Activated T-cell treated with anti-CD3 and anti-CD28 coated beads, Interleukin-2, amount 50 U/mL, for 72 hours (primary cell): ENCODE measurements at regions not wholly inside any gene's neighbourhood (a gene's known extent, or its start where the extent isn't known, plus 50 kb on each side); places are given as distances from the start of the nearest gene placed in this dataset.
"Not testable (repeated sequence)": the region's sequence is repeated elsewhere in the genome, so short reads cannot be mapped to it uniquely, and the experiment has no call there.

Experiments used
- ATAC-seq, 2 donors: fragments of 150-1000 bp; cut with Tn5 transposase; replicated peaks in 1 of 2; 2 replicates each; pipeline ENCODE4 v1.10.0; 2021; ENCODE audit warnings: moderate library complexity in 2 of 2, mild to moderate bottlenecking in 1 of 2
- DNase-seq, 2 donors: peaks; one replicate each; pipeline ENCODE4 v3.0.0; 2021 to 2022; ENCODE audit warnings: mixed read lengths in 1 of 2
- H3K27ac Mint-ChIP-seq: one replicate; pipeline ENCODE4 v1.8.0; 2022; ENCODE audit warnings: mild to moderate bottlenecking, moderate library complexity, mixed read lengths
- H3K27me3 Mint-ChIP-seq: one replicate; pipeline ENCODE4 v1.8.0; 2022; ENCODE audit warnings: low read depth, mixed read lengths
- H3K36me3 Mint-ChIP-seq, 2 donors: one replicate each; pipeline ENCODE4 v1.8.0; 2022; ENCODE audit warnings: mixed read lengths in 2 of 2, mild to moderate bottlenecking in 1 of 2; ENCODE audit not compliant: insufficient read depth in 2 of 2
- H3K4me1 Mint-ChIP-seq: one replicate; pipeline ENCODE4 v1.8.0; 2022; ENCODE audit warnings: low read depth, mixed read lengths
- H3K4me3 Mint-ChIP-seq, 2 donors: one replicate each; pipeline ENCODE4 v1.8.0; 2022; ENCODE audit warnings: mild to moderate bottlenecking in 2 of 2, mixed read lengths in 2 of 2, moderate library complexity in 2 of 2
- H3K9me3 Mint-ChIP-seq, 2 donors: one replicate each; pipeline ENCODE4 v1.8.0; 2022; ENCODE audit warnings: mixed read lengths in 2 of 2

- not testable (repeated sequence) for H3K36me3 Mint-ChIP-seq, H3K9me3 Mint-ChIP-seq, DNase-seq, H3K4me1 Mint-ChIP-seq, H3K27me3 Mint-ChIP-seq, H3K27ac Mint-ChIP-seq, ATAC-seq, H3K4me3 Mint-ChIP-seq
These were observed 242.7 kb upstream of the NBPF12 start for GRCh38 chr1:146695388-146695787.

GRCh38 chr1:146691798-146692197 lies 246.3 kb upstream of the NBPF12 start:
- H3K4me1 Mint-ChIP-seq, DNase-seq, H3K36me3 Mint-ChIP-seq, H3K4me3 Mint-ChIP-seq, H3K27me3 Mint-ChIP-seq, ATAC-seq, H3K27ac Mint-ChIP-seq, H3K9me3 Mint-ChIP-seq: not testable (repeated sequence)

DNA sequence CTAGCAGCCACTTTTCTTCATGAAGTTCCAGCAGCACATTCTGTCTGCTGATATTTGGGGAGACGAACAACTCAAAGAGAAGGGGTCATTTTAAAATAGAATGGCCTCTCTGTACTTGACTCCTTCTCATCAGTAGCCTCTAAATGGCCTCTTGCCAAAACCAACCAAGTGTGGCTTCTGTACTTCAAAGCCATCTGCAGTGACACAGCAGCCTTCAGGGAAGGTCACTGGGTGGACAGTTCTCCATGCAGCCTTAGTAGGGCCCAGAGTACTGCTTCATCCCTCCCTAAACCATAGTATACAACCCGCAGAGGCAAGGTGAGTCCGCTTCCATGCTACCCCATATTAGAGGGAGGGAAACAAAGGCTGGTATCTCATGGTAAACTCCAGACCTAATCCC lies 249.2 kb upstream of the NBPF12 start:
- H3K9me3 Mint-ChIP-seq, DNase-seq, H3K36me3 Mint-ChIP-seq, ATAC-seq, H3K27me3 Mint-ChIP-seq, H3K4me3 Mint-ChIP-seq, H3K4me1 Mint-ChIP-seq, H3K27ac Mint-ChIP-seq: not testable (repeated sequence)

GRCh38 chr1:146686777-146687366 lies 251.3 kb upstream of the NBPF12 start:
- not testable (repeated sequence) for H3K27me3 Mint-ChIP-seq, H3K27ac Mint-ChIP-seq, H3K4me1 Mint-ChIP-seq, H3K4me3 Mint-ChIP-seq, DNase-seq, H3K36me3 Mint-ChIP-seq, H3K9me3 Mint-ChIP-seq, ATAC-seq

DNA sequence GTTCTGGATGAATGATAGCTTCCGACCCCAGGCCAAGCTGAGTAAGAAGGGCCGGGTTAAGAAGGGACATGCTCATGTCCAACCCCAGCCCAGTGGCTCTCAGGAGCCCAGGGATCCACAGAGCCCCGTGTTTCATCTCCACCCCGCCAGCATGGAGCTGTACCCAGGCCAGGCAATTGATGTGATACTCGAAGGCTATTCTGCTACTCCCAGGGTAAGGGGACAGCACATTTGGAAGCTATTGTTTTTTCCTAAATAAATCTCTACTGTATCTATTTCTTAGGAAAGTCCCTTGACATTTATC lies 255.0 kb upstream of the NBPF12 start:
- not testable (repeated sequence) for ATAC-seq, H3K36me3 Mint-ChIP-seq, DNase-seq, H3K27me3 Mint-ChIP-seq, H3K4me1 Mint-ChIP-seq, H3K4me3 Mint-ChIP-seq, H3K27ac Mint-ChIP-seq, H3K9me3 Mint-ChIP-seq

DNA sequence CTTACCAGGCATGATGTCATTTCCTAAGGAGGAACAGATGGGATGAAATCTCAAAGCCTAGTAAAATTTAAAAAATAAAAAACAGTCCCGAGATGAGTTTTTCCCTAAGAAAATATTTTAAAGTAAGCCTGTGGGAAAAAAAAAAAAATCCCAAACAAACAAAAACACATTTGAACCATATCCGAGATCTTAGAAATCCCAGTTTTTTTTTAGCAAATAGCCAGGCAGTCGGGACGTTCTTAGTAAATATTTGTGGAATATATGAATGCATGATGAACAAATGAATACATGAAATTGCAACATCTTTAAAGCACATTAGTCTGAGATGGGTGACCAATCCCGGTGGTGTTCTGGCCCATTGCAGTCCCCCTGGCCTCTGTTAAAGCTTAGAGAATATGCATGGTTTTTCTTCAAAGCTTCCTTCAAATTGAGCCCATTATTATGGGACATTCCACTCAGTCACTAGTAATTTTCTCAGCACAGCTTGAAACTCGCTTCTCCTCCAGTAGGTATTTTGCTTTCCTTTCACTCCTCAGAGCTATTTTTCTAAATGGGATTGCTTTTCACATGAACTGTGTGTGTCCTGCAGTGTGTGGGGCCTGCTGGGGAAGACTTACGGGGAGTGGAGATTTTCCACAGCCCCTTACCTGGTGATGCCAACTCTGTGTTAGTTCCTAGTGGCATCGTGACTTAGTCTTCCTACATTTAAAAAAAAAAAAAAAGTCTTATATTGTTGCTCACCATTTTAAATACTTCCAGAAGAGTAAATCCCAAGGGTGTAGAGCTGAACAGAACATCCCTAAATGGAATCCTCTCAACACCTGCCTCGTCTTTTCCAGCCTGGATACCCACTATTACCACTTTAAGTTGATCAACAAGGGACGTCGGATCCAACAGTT lies 255.6 kb upstream of the NBPF12 start:
- H3K4me3 Mint-ChIP-seq, DNase-seq, H3K9me3 Mint-ChIP-seq, H3K27ac Mint-ChIP-seq, ATAC-seq, H3K36me3 Mint-ChIP-seq, H3K27me3 Mint-ChIP-seq, H3K4me1 Mint-ChIP-seq: not testable (repeated sequence)

GRCh38 chr1:146673729-146674299 lies 264.3 kb upstream of the NBPF12 start:
- not testable (repeated sequence) for H3K9me3 Mint-ChIP-seq, ATAC-seq, DNase-seq, H3K27ac Mint-ChIP-seq, H3K4me3 Mint-ChIP-seq, H3K27me3 Mint-ChIP-seq, H3K36me3 Mint-ChIP-seq, H3K4me1 Mint-ChIP-seq

DNA sequence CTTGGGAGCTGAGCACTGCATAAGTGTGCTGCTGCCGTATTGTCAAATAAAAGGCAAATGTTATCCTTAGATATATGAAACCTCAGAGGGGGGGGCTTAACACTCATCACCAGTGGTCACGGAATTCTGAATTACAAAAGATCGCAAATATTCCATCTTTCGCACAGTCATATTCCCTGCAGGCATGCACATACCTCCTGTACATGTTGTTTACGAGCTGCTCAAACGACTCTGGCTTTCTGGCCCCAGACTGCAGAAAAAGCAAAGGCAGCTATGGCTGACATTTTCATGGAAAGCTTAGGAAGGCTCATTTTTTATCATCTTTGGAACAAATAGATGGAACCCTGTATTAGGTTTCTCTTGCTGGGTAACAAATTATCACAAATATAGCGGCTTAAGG lies 265.5 kb upstream of the NBPF12 start:
- H3K4me1 Mint-ChIP-seq, ATAC-seq, H3K36me3 Mint-ChIP-seq: not testable (repeated sequence)

DNA sequence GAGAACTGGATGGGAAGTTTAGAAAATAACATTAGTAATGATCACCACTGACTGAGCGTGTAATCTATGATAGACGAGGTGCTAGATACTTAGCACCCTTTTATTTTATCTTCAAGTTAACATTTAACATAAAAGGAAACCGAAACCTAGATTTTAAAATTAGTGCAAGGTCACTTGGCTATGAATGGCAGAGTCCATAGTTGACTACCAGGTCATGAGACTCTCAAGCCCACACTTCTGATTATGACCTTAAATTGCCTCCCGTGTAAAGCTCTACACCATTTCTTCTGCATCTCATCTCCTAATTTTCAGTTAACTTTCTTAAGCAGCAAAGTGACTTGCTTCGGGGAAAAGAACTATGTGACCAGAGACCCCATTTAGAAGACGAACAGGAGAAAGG lies 266.5 kb upstream of the NBPF12 start:
- not testable (repeated sequence) for ATAC-seq, H3K36me3 Mint-ChIP-seq, DNase-seq, H3K27ac Mint-ChIP-seq, H3K9me3 Mint-ChIP-seq, H3K27me3 Mint-ChIP-seq, H3K4me3 Mint-ChIP-seq, H3K4me1 Mint-ChIP-seq

More for the DNA sequence above, 265.5 kb upstream of the NBPF12 start:
- H3K27ac Mint-ChIP-seq, H3K9me3 Mint-ChIP-seq, DNase-seq, H3K27me3 Mint-ChIP-seq, H3K4me3 Mint-ChIP-seq: not testable (repeated sequence)

DNA sequence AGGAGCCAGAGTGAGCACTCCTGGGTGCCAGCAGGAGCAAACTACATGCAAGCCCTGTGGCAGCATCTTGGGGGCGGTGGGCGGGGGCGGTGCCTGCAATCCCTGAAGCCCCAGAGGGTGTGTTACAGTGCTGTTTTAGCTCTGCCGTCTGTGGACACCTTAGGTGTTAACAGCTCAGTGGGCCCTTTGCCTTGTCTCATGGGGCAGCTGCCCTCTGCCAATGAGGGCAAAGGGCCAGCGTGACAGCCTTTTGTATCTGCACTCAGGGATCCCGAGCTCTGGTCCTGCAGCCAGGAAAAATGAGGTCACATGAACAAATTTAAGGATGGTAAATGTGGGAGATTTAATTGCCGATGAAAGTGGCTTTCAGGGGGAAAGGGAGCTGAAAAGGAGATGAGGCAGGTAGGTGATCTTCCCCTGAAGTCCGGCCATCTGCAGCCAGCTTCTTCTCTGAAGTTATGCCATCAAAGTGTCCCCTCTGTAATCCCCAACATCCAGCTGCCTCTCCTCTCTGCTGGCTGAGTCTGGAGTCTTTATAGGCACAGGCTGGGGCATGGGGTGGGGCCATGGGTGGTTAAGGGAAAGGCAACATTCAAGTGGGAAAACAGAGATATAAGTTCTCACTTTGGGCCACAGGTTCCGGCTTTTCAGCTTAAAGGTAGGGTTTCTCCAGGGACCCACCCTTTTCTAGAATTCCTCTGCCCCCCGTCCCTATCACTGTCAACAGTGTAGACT lies 267.1 kb upstream of the NBPF12 start:
- DNase-seq, H3K27me3 Mint-ChIP-seq, H3K36me3 Mint-ChIP-seq, ATAC-seq, H3K9me3 Mint-ChIP-seq, H3K4me3 Mint-ChIP-seq, H3K4me1 Mint-ChIP-seq, H3K27ac Mint-ChIP-seq: not testable (repeated sequence)

GRCh38 chr1:146666275-146666674 lies 271.8 kb upstream of the NBPF12 start:
- not testable (repeated sequence) for H3K4me1 Mint-ChIP-seq, ATAC-seq, H3K9me3 Mint-ChIP-seq, DNase-seq, H3K27me3 Mint-ChIP-seq, H3K36me3 Mint-ChIP-seq, H3K27ac Mint-ChIP-seq, H3K4me3 Mint-ChIP-seq

- H3K36me3 Mint-ChIP-seq, DNase-seq, ATAC-seq, H3K9me3 Mint-ChIP-seq, H3K4me3 Mint-ChIP-seq, H3K27me3 Mint-ChIP-seq, H3K27ac Mint-ChIP-seq, H3K4me1 Mint-ChIP-seq: not testable (repeated sequence)
These were observed 277.9 kb upstream of the NBPF12 start for GRCh38 chr1:146660242-146660641.

GRCh38 chr1:146656356-146657060 lies 281.6 kb upstream of the NBPF12 start:
- not testable (repeated sequence) for ATAC-seq, H3K4me3 Mint-ChIP-seq, DNase-seq, H3K9me3 Mint-ChIP-seq, H3K27ac Mint-ChIP-seq, H3K27me3 Mint-ChIP-seq, H3K4me1 Mint-ChIP-seq, H3K36me3 Mint-ChIP-seq
